ENCODE measurements at regions not wholly inside any gene's neighbourhood (a gene's known extent, or its start where the extent isn't known, plus 50 kb on each side); places are given as distances from the start of the nearest gene placed in this dataset.
"Not testable (repeated sequence)": the region's sequence is repeated elsewhere in the genome, so short reads cannot be mapped to it uniquely, and the experiment has no call there.

- TF ChIP-seq, protein P1, sequence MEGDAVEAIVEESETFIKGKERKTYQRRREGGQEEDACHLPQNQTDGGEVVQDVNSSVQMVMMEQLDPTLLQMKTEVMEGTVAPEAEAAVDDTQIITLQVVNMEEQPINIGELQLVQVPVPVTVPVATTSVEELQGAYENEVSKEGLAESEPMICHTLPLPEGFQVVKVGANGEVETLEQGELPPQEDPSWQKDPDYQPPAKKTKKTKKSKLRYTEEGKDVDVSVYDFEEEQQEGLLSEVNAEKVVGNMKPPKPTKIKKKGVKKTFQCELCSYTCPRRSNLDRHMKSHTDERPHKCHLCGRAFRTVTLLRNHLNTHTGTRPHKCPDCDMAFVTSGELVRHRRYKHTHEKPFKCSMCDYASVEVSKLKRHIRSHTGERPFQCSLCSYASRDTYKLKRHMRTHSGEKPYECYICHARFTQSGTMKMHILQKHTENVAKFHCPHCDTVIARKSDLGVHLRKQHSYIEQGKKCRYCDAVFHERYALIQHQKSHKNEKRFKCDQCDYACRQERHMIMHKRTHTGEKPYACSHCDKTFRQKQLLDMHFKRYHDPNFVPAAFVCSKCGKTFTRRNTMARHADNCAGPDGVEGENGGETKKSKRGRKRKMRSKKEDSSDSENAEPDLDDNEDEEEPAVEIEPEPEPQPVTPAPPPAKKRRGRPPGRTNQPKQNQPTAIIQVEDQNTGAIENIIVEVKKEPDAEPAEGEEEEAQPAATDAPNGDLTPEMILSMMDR (IDR thresholded peaks at IDR 0.05), result not testable (repeated sequence)
- not testable (repeated sequence) for TF ChIP-seq POLR2A (IDR thresholded peaks at IDR 0.05)
Observed at GRCh38 chr10:53025765-53026164, 253.2 kb upstream of the MBL2 start.

Data from thyroid gland (tissue), 4 donors.